ENCODE measurements at regions not wholly inside any gene's neighbourhood (a gene's known extent, or its start where the extent isn't known, plus 50 kb on each side); places are given as distances from the start of the nearest gene placed in this dataset.
"Not testable (repeated sequence)": the region's sequence is repeated elsewhere in the genome, so short reads cannot be mapped to it uniquely, and the experiment has no call there.

- DNase-seq (ENCODE audit: low read depth in 2 of 2): no peak
Measured at GRCh38 chr5:7218141-7218540, 177.8 kb upstream of the ADCY2 start.

GRCh38 chr5:7220156-7220555 is 175.8 kb upstream of the ADCY2 start:
- no peak for DNase-seq (ENCODE audit: low read depth in 2 of 2)

DNA sequence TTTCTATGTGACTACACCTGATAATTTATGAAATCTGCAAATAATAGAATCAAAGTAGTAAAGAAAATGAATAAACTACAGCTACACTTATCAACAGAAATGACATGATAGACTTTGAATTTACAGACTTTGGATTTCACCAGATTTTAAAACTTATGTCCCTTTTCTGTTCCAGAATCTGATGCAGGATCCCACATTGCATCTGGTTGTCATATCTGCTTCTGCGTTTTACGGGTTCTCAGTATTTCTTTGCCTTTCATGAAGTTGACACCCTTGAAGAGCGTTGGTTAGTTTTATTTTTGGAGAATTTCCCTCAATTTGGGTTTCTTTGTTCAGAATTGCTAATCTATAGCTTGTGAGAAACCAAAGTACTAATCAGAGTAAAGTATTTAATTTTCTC is 174.9 kb upstream of the ADCY2 start:
- DNase-seq (ENCODE audit: low read depth in 2 of 2): no peak

GRCh38 chr5:7225826-7226225 is 170.1 kb upstream of the ADCY2 start:
- DNase-seq (ENCODE audit: low read depth in 2 of 2): no peak

DNA sequence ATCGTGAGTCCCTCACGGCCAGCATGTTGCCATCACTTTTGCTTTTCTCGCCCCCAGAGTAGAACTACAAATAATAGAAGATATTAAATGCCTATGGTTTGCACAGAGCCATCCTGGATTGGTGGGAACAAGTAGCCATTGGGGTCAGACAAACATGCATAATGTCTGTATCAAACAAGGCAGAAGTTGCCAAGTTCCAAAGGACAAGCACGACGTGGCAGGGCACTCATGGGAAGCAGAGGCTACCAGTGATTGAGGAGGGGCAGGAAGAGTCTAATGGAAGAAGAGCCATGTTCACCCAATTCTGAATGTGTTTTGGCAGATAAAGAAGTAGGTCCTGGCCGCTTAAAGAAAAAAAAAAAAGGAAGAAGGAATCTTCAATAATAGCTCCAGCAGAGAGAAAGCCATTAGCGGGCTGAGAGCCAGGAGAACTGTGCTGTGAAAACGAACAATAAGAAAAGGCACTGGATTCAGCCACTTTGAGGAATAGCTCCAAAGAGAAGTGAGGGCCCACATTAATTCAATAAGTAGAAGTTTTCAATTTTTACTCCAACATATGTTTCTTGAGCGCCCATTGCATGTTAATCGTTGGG is 153.7 kb upstream of the ADCY2 start:
- no peak for DNase-seq (ENCODE audit: low read depth in 2 of 2)

DNA sequence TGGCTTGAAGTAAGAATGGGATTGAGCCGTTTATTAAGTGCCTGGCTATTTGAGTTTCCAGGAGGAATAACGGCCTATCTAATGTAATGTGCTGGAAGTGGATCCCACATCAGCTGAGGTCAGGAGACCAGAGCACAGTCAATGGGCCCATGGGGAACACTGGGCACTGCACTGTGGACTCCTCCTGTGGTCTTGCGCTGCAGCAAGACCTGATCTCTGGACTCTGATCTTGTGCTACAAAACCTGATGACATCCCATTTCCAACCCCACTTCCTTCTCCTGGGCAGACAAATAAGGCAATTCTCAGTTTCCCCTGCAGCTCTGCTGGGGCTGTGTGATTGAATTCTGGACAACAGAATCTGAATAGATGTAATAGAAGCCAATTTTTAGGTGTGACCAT is 151.7 kb upstream of the ADCY2 start:
- no peak for DNase-seq (ENCODE audit: low read depth in 2 of 2)

DNA sequence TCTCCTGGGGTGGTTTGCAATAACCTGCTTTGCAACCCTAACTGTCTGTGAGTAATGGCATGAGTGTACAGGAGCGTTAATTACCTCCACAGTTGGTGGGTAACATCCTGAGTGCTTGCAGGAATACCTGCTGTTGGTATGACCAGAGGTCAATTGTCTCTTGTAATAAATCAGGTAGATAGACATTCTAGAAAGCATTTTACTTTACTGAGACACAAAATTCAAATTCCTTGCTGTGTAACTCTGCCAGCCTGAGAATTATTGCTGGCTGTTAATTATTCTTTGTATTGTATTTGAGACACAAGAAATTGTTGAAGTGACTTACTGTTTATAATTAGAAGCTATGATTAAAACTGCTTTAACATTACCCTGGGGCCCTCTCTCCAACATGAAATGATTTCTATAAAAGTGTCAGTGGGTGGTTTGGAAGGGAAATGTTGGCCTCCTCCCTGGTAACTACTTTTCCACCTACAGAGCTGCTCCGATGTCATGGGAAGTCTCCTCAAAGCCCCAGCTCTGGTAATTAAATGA is 150.8 kb upstream of the ADCY2 start:
- no peak for DNase-seq (ENCODE audit: low read depth in 2 of 2)

- DNase-seq (ENCODE audit: low read depth in 2 of 2): no peak
Measured at GRCh38 chr5:7246287-7246686, 149.7 kb upstream of the ADCY2 start.

- DNase-seq (ENCODE audit: low read depth in 2 of 2): no peak
Measured at GRCh38 chr5:7250004-7250403, 145.9 kb upstream of the ADCY2 start.

DNA sequence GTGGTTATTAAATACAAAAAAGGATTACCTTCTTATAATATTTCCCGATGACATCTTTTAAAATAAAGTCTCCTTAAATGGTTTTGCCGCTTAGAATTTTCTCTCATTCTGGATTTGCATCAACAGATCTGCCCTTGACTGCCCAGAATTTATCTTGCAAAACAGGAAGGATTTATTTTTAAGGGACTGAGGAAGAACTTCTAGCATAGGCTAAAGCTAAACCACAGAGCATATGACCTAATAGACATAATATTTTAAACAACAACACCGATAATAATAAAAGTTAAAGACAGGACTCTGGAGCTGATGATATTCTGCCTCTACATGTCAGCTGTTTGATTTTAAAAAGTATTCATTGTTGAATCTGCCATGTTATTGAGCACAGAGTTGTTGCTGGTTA is 145.3 kb upstream of the ADCY2 start:
- no peak for DNase-seq (ENCODE audit: low read depth in 2 of 2)

GRCh38 chr5:7251132-7251531 is 144.8 kb upstream of the ADCY2 start:
- DNase-seq (ENCODE audit: low read depth in 2 of 2): no peak

- no peak for DNase-seq (ENCODE audit: low read depth in 2 of 2)
Measured at GRCh38 chr5:7261049-7261448, 134.9 kb upstream of the ADCY2 start.

DNA sequence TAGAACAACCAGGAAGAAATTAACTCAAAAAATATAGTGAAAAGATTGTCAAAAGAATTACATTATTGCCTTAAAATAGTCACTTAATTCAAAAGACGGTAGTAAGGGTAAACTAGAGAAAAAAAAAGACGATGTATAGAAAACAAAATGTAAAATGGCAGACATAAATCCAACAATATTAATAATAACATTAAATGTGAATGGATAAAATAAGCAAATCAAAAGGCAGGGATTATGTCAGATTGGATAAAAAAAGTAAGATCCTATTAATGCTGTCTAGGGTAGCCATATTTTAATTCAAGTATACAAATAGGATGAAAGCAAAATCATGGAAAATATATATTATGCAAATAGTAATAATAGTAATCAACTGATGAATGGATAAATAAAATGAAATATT is 134.0 kb upstream of the ADCY2 start:
- DNase-seq (ENCODE audit: low read depth in 2 of 2): no peak

DNA sequence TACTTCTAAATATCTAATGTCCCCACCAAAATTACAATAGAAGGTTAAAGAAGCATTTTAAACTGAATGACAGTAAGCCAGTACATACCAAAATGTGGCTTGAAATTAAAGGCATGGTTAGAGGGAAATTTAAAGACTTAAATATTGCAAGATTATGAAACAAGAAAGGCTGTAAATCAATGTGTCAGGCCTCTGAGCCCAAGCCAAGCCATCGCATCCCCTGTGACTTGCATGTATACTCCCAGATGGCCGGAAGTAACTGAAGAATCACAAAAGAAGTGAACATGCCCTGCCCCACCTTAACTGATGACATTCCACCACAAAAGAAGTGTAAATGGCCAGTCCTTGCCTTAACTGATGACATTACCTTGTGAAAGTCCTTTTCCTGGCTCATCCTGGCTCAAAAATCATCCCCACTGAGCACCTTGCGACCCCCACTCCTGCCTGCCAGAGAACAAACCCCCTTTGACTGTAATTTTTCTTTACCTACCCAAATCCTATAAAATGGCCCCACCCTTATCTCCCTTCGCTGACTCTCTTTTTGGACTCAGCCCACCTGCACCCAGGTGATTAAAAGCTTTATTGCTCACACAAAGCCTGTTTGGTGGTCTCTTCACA is 132.4 kb upstream of the ADCY2 start:
- not testable (repeated sequence) for DNase-seq (ENCODE audit: low read depth in 2 of 2)

DNA sequence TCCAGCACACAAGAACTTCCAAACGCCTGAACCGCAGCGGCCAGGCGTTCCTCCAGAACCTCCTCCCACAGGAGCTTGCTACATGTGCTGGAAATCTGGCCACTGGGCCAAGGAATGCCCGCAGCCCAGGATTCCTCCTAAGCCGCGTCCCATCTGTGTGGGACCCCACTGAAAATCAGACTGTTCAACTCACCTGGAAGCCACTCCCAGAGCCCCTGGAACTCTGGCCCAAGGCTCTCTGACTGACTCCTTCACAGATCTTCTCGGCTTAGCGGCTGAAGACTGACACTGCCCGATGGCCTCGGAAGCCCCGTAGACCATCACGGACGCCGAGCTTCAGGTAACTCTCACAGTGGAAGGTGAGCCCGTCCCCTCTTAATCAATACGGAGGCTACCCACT is 130.2 kb upstream of the ADCY2 start:
- DNase-seq (ENCODE audit: low read depth in 2 of 2): not testable (repeated sequence)

DNA sequence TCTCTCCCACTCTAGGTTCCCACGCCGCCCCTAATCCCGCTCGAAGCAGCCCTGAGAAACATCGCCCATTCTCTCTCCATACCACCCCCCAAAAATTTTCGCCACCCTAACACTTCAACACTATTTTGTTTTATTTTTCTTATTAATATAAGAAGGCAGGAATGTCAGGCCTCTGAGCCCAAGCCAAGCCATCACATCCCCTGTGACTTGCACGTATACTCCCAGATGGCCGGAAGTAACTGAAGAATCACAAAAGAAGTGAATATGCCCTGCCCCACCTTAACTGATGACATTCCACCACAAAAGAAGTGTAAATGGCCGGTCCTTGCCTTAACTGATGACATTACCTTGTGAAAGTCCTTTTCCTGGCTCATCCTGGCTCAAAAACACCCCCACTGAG is 127.2 kb upstream of the ADCY2 start:
- not testable (repeated sequence) for DNase-seq (ENCODE audit: low read depth in 2 of 2)

DNA sequence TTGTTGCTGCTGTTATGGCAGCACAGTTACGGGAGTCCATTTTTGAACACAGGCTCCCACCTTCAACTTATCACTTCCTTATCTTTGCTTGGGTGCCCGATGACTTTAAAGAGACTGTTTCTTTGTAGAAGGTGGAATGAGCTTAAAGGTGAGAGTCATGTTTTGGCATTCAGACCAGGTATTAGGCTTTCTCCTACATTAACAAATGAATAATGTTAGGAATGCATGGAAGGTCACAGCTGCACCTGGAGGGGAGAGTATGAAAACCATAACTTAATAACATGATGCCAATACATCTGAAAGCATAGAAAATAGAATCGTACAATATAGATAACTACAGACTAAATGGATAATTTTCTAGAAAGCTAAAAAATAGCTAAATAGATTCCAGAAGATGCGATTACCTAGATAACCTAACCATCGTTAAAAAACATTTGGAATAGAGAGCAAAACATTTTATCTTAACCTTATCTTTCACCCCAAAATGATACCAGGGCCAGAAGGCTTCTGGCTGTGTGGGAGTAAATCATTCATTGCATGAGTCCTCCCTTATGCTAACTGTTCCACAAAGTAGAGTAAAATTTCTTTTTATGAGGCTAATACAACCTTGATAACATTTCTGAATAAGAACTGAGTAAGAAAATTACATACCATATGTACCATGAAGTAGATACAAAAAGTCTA is 126.2 kb upstream of the ADCY2 start:
- no peak for DNase-seq (ENCODE audit: low read depth in 2 of 2)

DNA sequence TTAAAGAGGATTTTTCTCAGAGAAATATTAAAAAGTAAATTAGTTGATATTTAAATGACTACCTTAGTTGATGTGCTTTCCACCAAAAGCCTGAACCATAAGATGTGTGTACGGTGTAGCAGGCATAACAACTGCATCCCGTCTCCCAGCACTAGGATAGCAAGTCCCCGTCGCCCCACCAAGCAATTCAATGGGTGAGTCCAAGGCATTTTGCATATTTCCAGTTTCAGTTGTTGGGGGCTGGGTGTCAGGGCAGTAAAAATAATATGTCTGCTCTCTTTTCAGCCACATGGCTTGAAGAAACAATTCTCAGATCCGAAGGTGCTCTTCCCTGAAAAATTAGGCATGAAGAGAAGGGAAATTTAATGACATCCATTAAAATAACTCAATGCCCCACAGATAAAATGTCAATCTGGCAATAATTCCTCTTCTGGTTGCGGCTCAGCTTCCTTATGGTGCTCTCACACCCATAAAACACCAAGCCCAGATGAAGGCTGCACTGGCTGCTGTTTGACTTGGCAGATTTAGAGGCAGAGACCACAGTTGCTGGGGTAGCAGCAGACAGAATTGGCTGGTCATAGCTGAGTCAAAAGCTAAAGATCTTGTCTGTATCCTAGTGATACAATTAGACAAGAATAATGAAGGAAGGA is 124.4 kb upstream of the ADCY2 start:
- DNase-seq (ENCODE audit: low read depth in 2 of 2): no peak

DNA sequence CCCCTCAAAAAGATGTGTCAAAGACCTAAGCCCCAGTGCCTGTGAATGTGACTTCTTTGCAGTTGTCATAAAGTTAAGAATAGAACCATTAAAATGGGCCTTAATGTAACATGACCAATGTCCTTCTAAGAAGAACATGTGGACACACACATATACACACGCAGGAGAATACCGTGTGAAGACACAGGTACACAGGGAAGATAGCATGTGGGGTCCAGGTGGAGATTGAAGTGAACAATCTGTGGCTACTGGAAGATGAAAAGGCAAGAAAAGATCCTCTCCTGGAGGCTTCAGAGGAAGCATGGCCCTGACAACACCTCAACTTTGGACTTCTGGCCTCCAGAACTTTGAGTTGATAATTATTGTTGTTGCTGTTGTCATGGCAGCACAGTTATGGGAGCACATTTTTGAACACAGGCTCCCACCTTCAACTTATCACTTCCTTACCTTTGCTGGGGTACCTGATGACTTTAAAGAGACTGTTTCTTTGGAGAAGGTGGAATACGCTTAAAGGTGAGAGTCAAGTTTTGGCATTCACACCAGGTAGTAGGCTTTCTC is 123.5 kb upstream of the ADCY2 start:
- no peak for DNase-seq (ENCODE audit: low read depth in 2 of 2)

DNA sequence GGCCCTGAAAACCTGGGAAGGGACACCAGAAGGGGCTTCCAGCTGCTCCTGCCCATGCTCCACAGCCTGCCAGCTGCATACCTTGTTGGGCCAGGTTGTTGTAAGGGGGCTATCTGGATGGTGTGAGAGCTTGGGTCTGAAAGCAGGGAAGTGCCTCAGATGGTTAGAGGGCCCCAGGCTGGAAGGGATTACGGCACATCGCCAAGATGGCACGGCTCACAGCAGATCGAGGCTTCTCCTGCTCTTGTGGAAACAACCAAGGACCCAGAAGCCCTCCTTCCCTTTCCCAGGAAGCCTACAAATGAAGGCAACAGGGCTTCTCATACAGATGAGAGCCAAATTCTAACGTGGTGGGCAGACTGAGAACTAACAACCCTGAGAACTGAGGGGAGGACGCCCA is 121.7 kb upstream of the ADCY2 start:
- DNase-seq (ENCODE audit: low read depth in 2 of 2): no peak

- DNase-seq (ENCODE audit: low read depth in 2 of 2): not testable (repeated sequence)
Measured at GRCh38 chr5:7289634-7290033, 106.3 kb upstream of the ADCY2 start.

- DNase-seq (ENCODE audit: low read depth in 2 of 2): not testable (repeated sequence)
Measured at GRCh38 chr5:7297821-7298220, 98.1 kb upstream of the ADCY2 start.

Data from stimulated activated CD4-positive, alpha-beta T cell treated with anti-CD3 and anti-CD28 coated beads, Interleukin-1b, Interleukin-23, amount 100 ng/mL, for 1 hour (primary cell).